HepG2 (cell line): ENCODE measurements at regions not wholly inside any gene's neighbourhood (a gene's known extent, or its start where the extent isn't known, plus 50 kb on each side); places are given as distances from the start of the nearest gene placed in this dataset.

Experiments used
- GABPA ChIP-seq, 2 experiments: IDR thresholded peaks; 2 replicates each; pipeline ENCODE4 v1.6.1; 2011 to 2016; ENCODE audit warnings: low read depth in 2 of 2, low read length in 1 of 2, missing biosample characterization in 1 of 2, missing genetic modification characterization in 1 of 2
- MXD3 ChIP-seq: IDR thresholded peaks from 2 replicates; pipeline ENCODE4 v1.6.1; 2016; ENCODE audit warnings: mild to moderate bottlenecking, missing biosample characterization, missing genetic modification reagents
- RFXANK ChIP-seq: IDR thresholded peaks from 2 replicates; pipeline ENCODE4 v1.6.1; 2016
- TCF7L2 ChIP-seq: IDR thresholded peaks from 2 replicates; pipeline ENCODE4 v1.6.1; 2011; ENCODE audit warnings: mild to moderate bottlenecking, low read depth, low read length, moderate library complexity

- no peak for TF ChIP-seq MXD3 (CRISPR knock-in tag)
- no peak for TF ChIP-seq RFXANK
- no peak for TF ChIP-seq GABPA (IDR thresholded peaks at IDR 0.05; ENCODE audit: low read depth, low read length)
- TF ChIP-seq GABPA (CRISPR knock-in tag; IDR thresholded peaks at IDR 0.05; ENCODE audit: low read depth), result no peak
- TF ChIP-seq TCF7L2, result no peak
Observed at GRCh38 chr5:106873568-106873967, 797.2 kb downstream of the EFNA5 start.
